ENCODE measurements at regions not wholly inside any gene's neighbourhood (a gene's known extent, or its start where the extent isn't known, plus 50 kb on each side); places are given as distances from the start of the nearest gene placed in this dataset.

DNA sequence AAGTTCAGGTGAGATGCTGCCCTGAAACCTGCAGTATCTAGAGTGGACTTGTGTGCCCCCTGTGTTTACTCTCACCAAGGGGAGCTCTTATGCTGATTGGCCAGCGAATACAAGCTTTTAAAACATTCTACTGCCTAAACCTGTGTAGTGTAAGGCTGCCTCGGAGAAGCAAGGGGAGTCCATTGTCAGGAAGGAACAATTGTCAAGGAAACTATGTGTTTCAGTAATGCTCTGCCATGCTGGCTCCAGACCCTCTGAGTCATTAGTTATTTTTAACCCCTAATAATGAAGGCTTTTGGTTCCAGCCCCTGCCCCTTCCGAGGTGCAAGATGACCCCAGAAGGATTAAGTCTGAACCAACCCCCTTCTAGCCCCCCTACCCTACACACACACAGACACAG lies 66.1 kb upstream of the CHMP2B start:
- TF ChIP-seq, protein P1, sequence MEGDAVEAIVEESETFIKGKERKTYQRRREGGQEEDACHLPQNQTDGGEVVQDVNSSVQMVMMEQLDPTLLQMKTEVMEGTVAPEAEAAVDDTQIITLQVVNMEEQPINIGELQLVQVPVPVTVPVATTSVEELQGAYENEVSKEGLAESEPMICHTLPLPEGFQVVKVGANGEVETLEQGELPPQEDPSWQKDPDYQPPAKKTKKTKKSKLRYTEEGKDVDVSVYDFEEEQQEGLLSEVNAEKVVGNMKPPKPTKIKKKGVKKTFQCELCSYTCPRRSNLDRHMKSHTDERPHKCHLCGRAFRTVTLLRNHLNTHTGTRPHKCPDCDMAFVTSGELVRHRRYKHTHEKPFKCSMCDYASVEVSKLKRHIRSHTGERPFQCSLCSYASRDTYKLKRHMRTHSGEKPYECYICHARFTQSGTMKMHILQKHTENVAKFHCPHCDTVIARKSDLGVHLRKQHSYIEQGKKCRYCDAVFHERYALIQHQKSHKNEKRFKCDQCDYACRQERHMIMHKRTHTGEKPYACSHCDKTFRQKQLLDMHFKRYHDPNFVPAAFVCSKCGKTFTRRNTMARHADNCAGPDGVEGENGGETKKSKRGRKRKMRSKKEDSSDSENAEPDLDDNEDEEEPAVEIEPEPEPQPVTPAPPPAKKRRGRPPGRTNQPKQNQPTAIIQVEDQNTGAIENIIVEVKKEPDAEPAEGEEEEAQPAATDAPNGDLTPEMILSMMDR (IDR thresholded peaks at IDR 0.05; ENCODE audit: control insufficient read depth, extremely low read depth, insufficient read depth): no peak
- DNase-seq (ENCODE audit: low read depth): no peak
- no peak overlapping the region for H3K4me3 ChIP-seq (ENCODE audit: low read depth, low read length)

DNA sequence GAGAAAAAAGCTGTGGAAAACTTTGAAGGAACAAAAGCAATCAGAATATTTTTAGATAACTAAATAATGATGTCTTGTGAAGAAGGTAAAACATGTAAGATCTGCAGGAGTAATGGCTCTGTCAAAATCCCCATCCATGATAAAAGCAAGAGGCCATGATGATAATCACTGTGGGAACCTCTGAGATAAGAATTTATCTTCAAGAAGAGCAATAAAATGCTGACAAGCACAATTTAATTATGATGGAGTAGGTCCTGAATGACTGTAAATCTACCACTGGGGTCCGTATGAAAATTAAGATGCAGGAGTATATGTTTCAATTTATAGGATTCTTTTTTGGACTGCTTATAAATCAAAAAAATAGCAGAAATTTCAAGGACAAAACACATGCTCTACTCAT lies 68.3 kb upstream of the CHMP2B start:
- TF ChIP-seq, protein P1 (IDR thresholded peaks at IDR 0.05; ENCODE audit: control insufficient read depth, extremely low read depth, insufficient read depth): no peak
- DNase-seq (ENCODE audit: low read depth): no peak
- H3K4me3 ChIP-seq (ENCODE audit: low read depth, low read length): no peak overlapping the region

DNA sequence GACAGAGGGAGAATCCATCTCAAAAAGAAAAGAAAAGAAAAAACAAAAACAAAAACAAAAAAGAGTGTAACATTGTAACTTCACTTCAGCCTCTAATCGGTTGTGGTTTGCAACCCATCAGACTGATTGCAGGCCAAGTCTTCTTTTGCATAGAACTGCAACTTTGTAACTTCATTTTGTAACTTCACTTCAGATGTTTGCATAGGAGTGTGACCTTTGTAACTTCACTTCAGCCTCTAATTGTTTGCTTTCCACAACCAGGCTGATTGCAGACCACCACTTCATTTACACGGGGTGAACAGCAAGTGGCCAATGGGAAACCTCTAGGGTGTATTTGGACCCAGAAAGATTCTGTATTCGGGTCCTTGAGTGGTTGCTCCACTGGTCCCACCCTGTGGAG lies 79.1 kb upstream of the CHMP2B start:
- no peak for DNase-seq (ENCODE audit: low read depth)
- H3K4me3 ChIP-seq (ENCODE audit: low read depth, low read length): no peak overlapping the region
- TF ChIP-seq, protein P1 (IDR thresholded peaks at IDR 0.05; ENCODE audit: control insufficient read depth, extremely low read depth, insufficient read depth): no peak

DNA sequence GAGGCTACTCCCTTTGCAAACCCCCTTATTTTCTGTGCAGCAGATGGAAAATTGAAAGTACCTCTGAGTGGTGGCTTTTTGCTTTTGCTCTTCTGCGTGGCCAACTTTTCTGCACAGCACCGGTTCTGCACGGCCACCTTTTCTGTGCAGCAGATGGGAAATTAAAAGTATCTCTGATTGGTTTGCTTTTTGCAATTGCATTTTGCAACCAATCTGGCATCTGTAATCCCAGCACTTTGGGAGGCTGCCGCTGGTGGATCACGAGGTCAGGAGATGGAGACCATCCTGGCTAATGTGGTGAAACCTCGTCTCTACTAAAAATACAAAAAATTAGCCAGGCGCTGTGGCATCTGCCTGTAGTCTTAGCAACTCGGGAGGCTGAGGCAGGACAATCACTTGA lies 79.5 kb upstream of the CHMP2B start:
- TF ChIP-seq, protein P1 (IDR thresholded peaks at IDR 0.05; ENCODE audit: control insufficient read depth, extremely low read depth, insufficient read depth): no peak
- no peak for DNase-seq (ENCODE audit: low read depth)
- no peak overlapping the region for H3K4me3 ChIP-seq (ENCODE audit: low read depth, low read length)

DNA sequence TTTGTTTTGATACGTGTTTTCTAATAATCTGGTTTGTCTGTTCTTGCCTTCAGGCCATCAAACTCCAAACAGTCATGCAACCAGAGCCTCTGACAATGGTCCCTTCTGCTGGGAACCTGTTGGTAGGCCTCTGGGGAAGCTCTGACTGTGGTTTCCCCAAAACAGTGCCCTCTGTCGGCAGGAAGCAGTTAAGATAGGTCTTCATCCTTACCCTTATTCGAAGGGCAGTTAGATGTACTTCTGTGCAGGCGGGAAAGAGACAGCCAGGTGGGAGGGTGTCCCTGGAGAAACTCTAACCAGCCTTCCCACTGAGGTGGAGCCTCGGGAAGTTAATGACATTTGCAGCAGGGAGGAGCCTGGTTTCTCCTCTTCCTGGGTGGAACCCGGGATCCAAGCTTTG lies 81.6 kb upstream of the CHMP2B start:
- DNase-seq (ENCODE audit: low read depth): no peak
- TF ChIP-seq, protein P1 (IDR thresholded peaks at IDR 0.05; ENCODE audit: control insufficient read depth, extremely low read depth, insufficient read depth): peak; percentile 40
- H3K4me3 ChIP-seq (ENCODE audit: low read depth, low read length): no peak overlapping the region

DNA sequence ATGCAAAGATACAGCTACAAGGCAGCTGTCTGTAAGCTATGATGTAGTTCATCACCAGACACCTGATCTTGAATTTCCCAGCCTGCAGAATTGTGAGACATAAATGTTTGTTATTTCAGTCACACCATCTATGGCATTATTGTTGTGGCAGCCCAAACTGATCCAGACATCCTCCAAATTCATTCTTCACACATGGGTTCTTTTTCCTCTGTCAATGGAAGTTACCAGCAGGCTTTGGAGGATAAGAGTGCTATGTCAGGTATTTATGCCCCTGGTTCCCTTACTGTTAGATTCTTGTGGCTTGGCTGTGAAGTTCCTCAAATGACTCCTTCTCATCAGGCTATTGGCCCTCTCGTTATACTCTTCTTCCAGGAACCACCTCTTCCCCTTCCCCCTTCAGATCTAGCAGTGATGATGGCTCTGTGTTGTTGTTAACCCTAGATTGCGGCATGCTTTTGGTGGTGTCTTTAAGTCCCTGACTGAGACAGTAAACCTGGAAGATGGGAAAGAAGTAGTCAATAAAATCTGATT lies 91.0 kb upstream of the CHMP2B start:
- DNase-seq (ENCODE audit: low read depth): no peak
- H3K4me3 ChIP-seq (ENCODE audit: low read depth, low read length): no peak overlapping the region
- TF ChIP-seq, protein P1 (IDR thresholded peaks at IDR 0.05; ENCODE audit: control insufficient read depth, extremely low read depth, insufficient read depth): no peak

DNA sequence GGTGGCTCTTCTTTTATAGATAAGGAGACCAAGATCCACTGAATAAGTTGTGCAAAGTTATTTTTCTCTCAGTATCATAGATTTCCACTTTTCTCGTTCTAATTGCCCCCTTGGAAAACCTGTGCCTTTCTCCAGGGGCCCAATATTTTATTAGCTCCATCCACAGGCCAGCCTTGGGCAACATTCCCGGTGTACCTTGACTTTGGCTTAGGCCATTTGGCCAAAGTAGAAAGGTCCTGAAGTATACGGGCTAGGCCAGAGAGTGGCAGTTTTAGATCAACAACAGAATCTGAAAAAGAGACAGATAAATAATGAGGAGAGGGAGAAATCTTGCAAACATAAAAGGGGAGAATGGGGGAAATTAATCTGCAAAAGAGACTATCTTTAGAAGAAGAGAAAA lies 91.7 kb upstream of the CHMP2B start:
- H3K4me3 ChIP-seq (ENCODE audit: low read depth, low read length): no peak overlapping the region
- TF ChIP-seq, protein P1 (IDR thresholded peaks at IDR 0.05; ENCODE audit: control insufficient read depth, extremely low read depth, insufficient read depth): no peak
- no peak for DNase-seq (ENCODE audit: low read depth)
